ENCODE measurements at regions not wholly inside any gene's neighbourhood (a gene's known extent, or its start where the extent isn't known, plus 50 kb on each side); places are given as distances from the start of the nearest gene placed in this dataset.

- no peak for TF ChIP-seq CTCF (IDR thresholded peaks at IDR 0.05; ENCODE audit: low read length, missing control alignments)
- H3K4me3 ChIP-seq (replicated peaks; ENCODE audit: low read depth, low read length) = no peak overlapping the region
- DNase-seq (ENCODE audit: low read depth) = no peak
Measured at GRCh38 chr10:10125676-10126075, 892.0 kb upstream of the CELF2 start.

GRCh38 chr10:10126218-10126617, 891.5 kb upstream of the CELF2 start:
- no peak for TF ChIP-seq CTCF (IDR thresholded peaks at IDR 0.05; ENCODE audit: low read length, missing control alignments)
- no peak overlapping the region for H3K4me3 ChIP-seq (replicated peaks; ENCODE audit: low read depth, low read length)
- DNase-seq (ENCODE audit: low read depth) = peak; percentile 4

- peak; percentile 38 for DNase-seq (ENCODE audit: low read depth)
- no peak overlapping the region for H3K4me3 ChIP-seq (replicated peaks; ENCODE audit: low read depth, low read length)
- TF ChIP-seq CTCF (IDR thresholded peaks at IDR 0.05; ENCODE audit: low read length, missing control alignments) = no peak
Measured at GRCh38 chr10:10128387-10128786, 889.3 kb upstream of the CELF2 start.

- TF ChIP-seq CTCF (IDR thresholded peaks at IDR 0.05; ENCODE audit: low read length, missing control alignments) = no peak
- DNase-seq (ENCODE audit: low read depth) = no peak
- H3K4me3 ChIP-seq (replicated peaks; ENCODE audit: low read depth, low read length) = no peak overlapping the region
Measured at GRCh38 chr10:10130686-10131085, 887.0 kb upstream of the CELF2 start.

GRCh38 chr10:10132009-10132408, 885.7 kb upstream of the CELF2 start:
- TF ChIP-seq CTCF (IDR thresholded peaks at IDR 0.05; ENCODE audit: low read length, missing control alignments) = no peak
- DNase-seq (ENCODE audit: low read depth) = peak; percentile 54
- no peak overlapping the region for H3K4me3 ChIP-seq (replicated peaks; ENCODE audit: low read depth, low read length)

- DNase-seq (ENCODE audit: low read depth) = no peak
- no peak overlapping the region for H3K4me3 ChIP-seq (replicated peaks; ENCODE audit: low read depth, low read length)
- no peak for TF ChIP-seq CTCF (IDR thresholded peaks at IDR 0.05; ENCODE audit: low read length, missing control alignments)
Measured at GRCh38 chr10:10133281-10133680, 884.4 kb upstream of the CELF2 start.

GRCh38 chr10:10138685-10139084, 879.0 kb upstream of the CELF2 start:
- no peak for TF ChIP-seq CTCF (IDR thresholded peaks at IDR 0.05; ENCODE audit: low read length, missing control alignments)
- DNase-seq (ENCODE audit: low read depth) = no peak
- H3K4me3 ChIP-seq (replicated peaks; ENCODE audit: low read depth, low read length) = no peak overlapping the region
